Activated naive CD8-positive, alpha-beta T cell treated with anti-CD3 and anti-CD28 coated beads for 36 hours (primary cell): ENCODE measurements at regions not wholly inside any gene's neighbourhood (a gene's known extent, or its start where the extent isn't known, plus 50 kb on each side); places are given as distances from the start of the nearest gene placed in this dataset.

Experiments
- DNase-seq: peaks from one replicate; pipeline ENCODE4 v3.0.0; 2021
- H3K27ac Mint-ChIP-seq: one replicate; pipeline ENCODE4 v1.8.0; 2022; ENCODE audit warnings: mild to moderate bottlenecking, moderate library complexity, mixed read lengths
- H3K27me3 Mint-ChIP-seq: one replicate; pipeline ENCODE4 v1.8.0; 2022; ENCODE audit warnings: mild to moderate bottlenecking, mixed read lengths
- H3K36me3 Mint-ChIP-seq: one replicate; pipeline ENCODE4 v1.8.0; 2021; ENCODE audit warnings: mild to moderate bottlenecking, mixed read lengths
- H3K4me1 Mint-ChIP-seq: one replicate; pipeline ENCODE4 v1.8.0; 2021; ENCODE audit warnings: mixed read lengths
- H3K4me3 Mint-ChIP-seq: one replicate; pipeline ENCODE4 v1.8.0; 2022; ENCODE audit warnings: mild to moderate bottlenecking, moderate library complexity, mixed read lengths
- H3K9me3 Mint-ChIP-seq: one replicate; pipeline ENCODE4 v1.8.0; 2022; ENCODE audit warnings: mixed read lengths

- Mint-ChIP-seq H3K4me1 (no peaks in the 10 kb centered on the region), H3K4me3 (no peak overlapping the region), H3K9me3 (no peaks in the 10 kb centered on the region), H3K36me3 (no peaks in the 10 kb centered on the region), H3K27me3 (peaks cover 3% of the 10 kb centered on the region), H3K27ac (no peak overlapping the region)
- DNase-seq, result no peak
These were observed 98.2 kb upstream of the SLC8A1 start for GRCh38 chr2:40550085-40550484.

GRCh38 chr2:40551081-40551480, 99.2 kb upstream of the SLC8A1 start:
- Mint-ChIP-seq H3K27me3 (peaks cover 6% of the 10 kb centered on the region), H3K27ac (no peak overlapping the region), H3K4me1 (no peaks in the 10 kb centered on the region), H3K9me3 (no peaks in the 10 kb centered on the region), H3K36me3 (no peaks in the 10 kb centered on the region), H3K4me3 (no peak overlapping the region)
- DNase-seq, result no peak

- Mint-ChIP-seq H3K27ac (no peak overlapping the region), H3K9me3 (no peaks in the 10 kb centered on the region), H3K4me1 (no peaks in the 10 kb centered on the region), H3K4me3 (no peak overlapping the region), H3K36me3 (no peaks in the 10 kb centered on the region), H3K27me3 (peaks cover 6% of the 10 kb centered on the region)
- DNase-seq, result peak; percentile 38
These were observed 102.9 kb upstream of the SLC8A1 start for GRCh38 chr2:40554665-40555294.

GRCh38 chr2:40556293-40556692, 104.4 kb upstream of the SLC8A1 start:
- H3K4me3 Mint-ChIP-seq, result no peak overlapping the region
- H3K27me3 Mint-ChIP-seq, result peaks cover 6% of the 10 kb centered on the region
- no peak overlapping the region for H3K27ac Mint-ChIP-seq
- H3K9me3 Mint-ChIP-seq, result no peaks in the 10 kb centered on the region
- no peaks in the 10 kb centered on the region for H3K36me3 Mint-ChIP-seq
- H3K4me1 Mint-ChIP-seq, result no peaks in the 10 kb centered on the region
- DNase-seq, result no peak

- Mint-ChIP-seq H3K4me3 (no peak overlapping the region), H3K27me3 (peaks cover 6% of the 10 kb centered on the region), H3K27ac (no peak overlapping the region), H3K9me3 (no peaks in the 10 kb centered on the region), H3K4me1 (no peaks in the 10 kb centered on the region), H3K36me3 (no peaks in the 10 kb centered on the region)
- no peak for DNase-seq
These were observed 104.8 kb upstream of the SLC8A1 start for GRCh38 chr2:40556739-40557138.

- Mint-ChIP-seq H3K27me3 (peaks cover 3% of the 10 kb centered on the region), H3K27ac (no peak overlapping the region), H3K36me3 (no peaks in the 10 kb centered on the region), H3K4me1 (no peaks in the 10 kb centered on the region), H3K9me3 (no peaks in the 10 kb centered on the region), H3K4me3 (no peak overlapping the region)
- DNase-seq, result no peak
These were observed 106.9 kb upstream of the SLC8A1 start for GRCh38 chr2:40558761-40559160.

- Mint-ChIP-seq H3K27me3 (peaks cover 3% of the 10 kb centered on the region), H3K9me3 (no peaks in the 10 kb centered on the region), H3K36me3 (no peaks in the 10 kb centered on the region), H3K4me1 (no peaks in the 10 kb centered on the region), H3K27ac (no peak overlapping the region), H3K4me3 (no peak overlapping the region)
- DNase-seq, result no peak
These were observed 107.3 kb upstream of the SLC8A1 start for GRCh38 chr2:40559175-40559574.

GRCh38 chr2:40564184-40564583, 112.3 kb upstream of the SLC8A1 start:
- no peak overlapping the region for H3K27ac Mint-ChIP-seq
- no peaks in the 10 kb centered on the region for H3K27me3 Mint-ChIP-seq
- DNase-seq, result no peak
- H3K4me3 Mint-ChIP-seq, result no peak overlapping the region
- no peaks in the 10 kb centered on the region for H3K36me3 Mint-ChIP-seq
- no peaks in the 10 kb centered on the region for H3K4me1 Mint-ChIP-seq
- no peaks in the 10 kb centered on the region for H3K9me3 Mint-ChIP-seq

- H3K4me3 Mint-ChIP-seq, result no peak overlapping the region
- no peak for DNase-seq
- no peaks in the 10 kb centered on the region for H3K36me3 Mint-ChIP-seq
- peaks cover 3% of the 10 kb centered on the region for H3K9me3 Mint-ChIP-seq
- no peaks in the 10 kb centered on the region for H3K27me3 Mint-ChIP-seq
- no peaks in the 10 kb centered on the region for H3K4me1 Mint-ChIP-seq
- no peak overlapping the region for H3K27ac Mint-ChIP-seq
These were observed 127.4 kb upstream of the SLC8A1 start for GRCh38 chr2:40579247-40579646.

- Mint-ChIP-seq H3K36me3 (no peaks in the 10 kb centered on the region), H3K27ac (no peak overlapping the region), H3K9me3 (peaks cover 3% of the 10 kb centered on the region), H3K4me1 (no peaks in the 10 kb centered on the region), H3K27me3 (peaks cover 4% of the 10 kb centered on the region), H3K4me3 (no peak overlapping the region)
- no peak for DNase-seq
These were observed 132.5 kb upstream of the SLC8A1 start for GRCh38 chr2:40584432-40584831.

- no peaks in the 10 kb centered on the region for H3K9me3 Mint-ChIP-seq
- no peaks in the 10 kb centered on the region for H3K27me3 Mint-ChIP-seq
- DNase-seq, result no peak
- no peak overlapping the region for H3K4me3 Mint-ChIP-seq
- H3K27ac Mint-ChIP-seq, result no peak overlapping the region
- no peaks in the 10 kb centered on the region for H3K36me3 Mint-ChIP-seq
- H3K4me1 Mint-ChIP-seq, result no peaks in the 10 kb centered on the region
These were observed 139.9 kb upstream of the SLC8A1 start for GRCh38 chr2:40591774-40592173.

- DNase-seq, result no peak
- H3K36me3 Mint-ChIP-seq, result no peaks in the 10 kb centered on the region
- H3K27me3 Mint-ChIP-seq, result no peaks in the 10 kb centered on the region
- H3K4me3 Mint-ChIP-seq, result no peak overlapping the region
- H3K27ac Mint-ChIP-seq, result no peak overlapping the region
- no peaks in the 10 kb centered on the region for H3K4me1 Mint-ChIP-seq
- H3K9me3 Mint-ChIP-seq, result no peaks in the 10 kb centered on the region
These were observed 140.3 kb upstream of the SLC8A1 start for GRCh38 chr2:40592218-40592617.

- no peaks in the 10 kb centered on the region for H3K4me1 Mint-ChIP-seq
- DNase-seq, result no peak
- H3K27me3 Mint-ChIP-seq, result no peaks in the 10 kb centered on the region
- no peaks in the 10 kb centered on the region for H3K9me3 Mint-ChIP-seq
- H3K27ac Mint-ChIP-seq, result no peak overlapping the region
- H3K36me3 Mint-ChIP-seq, result no peaks in the 10 kb centered on the region
- no peak overlapping the region for H3K4me3 Mint-ChIP-seq
These were observed 155.0 kb upstream of the SLC8A1 start for GRCh38 chr2:40606862-40607261.

- Mint-ChIP-seq H3K36me3 (no peaks in the 10 kb centered on the region), H3K27ac (no peak overlapping the region), H3K4me1 (no peaks in the 10 kb centered on the region), H3K9me3 (peaks cover 1% of the 10 kb centered on the region), H3K27me3 (no peaks in the 10 kb centered on the region), H3K4me3 (no peak overlapping the region)
- no peak for DNase-seq
These were observed 159.3 kb upstream of the SLC8A1 start for GRCh38 chr2:40611196-40611595.

- Mint-ChIP-seq H3K27ac (no peak overlapping the region), H3K9me3 (no peaks in the 10 kb centered on the region), H3K36me3 (no peaks in the 10 kb centered on the region), H3K27me3 (no peaks in the 10 kb centered on the region), H3K4me3 (no peak overlapping the region), H3K4me1 (no peaks in the 10 kb centered on the region)
- no peak for DNase-seq
These were observed 174.0 kb upstream of the SLC8A1 start for GRCh38 chr2:40625849-40626248.

GRCh38 chr2:40628556-40628955, 176.7 kb upstream of the SLC8A1 start:
- Mint-ChIP-seq H3K4me1 (no peaks in the 10 kb centered on the region), H3K4me3 (no peak overlapping the region), H3K9me3 (no peaks in the 10 kb centered on the region), H3K36me3 (no peaks in the 10 kb centered on the region), H3K27ac (no peak overlapping the region), H3K27me3 (no peaks in the 10 kb centered on the region)
- DNase-seq, result no peak
